GM12891 (cell line): ENCODE measurements at regions not wholly inside any gene's neighbourhood (a gene's known extent, or its start where the extent isn't known, plus 50 kb on each side); places are given as distances from the start of the nearest gene placed in this dataset.

Experiments used
- POLR2A ChIP-seq: IDR thresholded peaks from 2 replicates; pipeline ENCODE4 v1.6.1; 2011; ENCODE audit warnings: low read depth, low read length, control low read depth
- POLR2AphosphoS5 ChIP-seq: IDR thresholded peaks from 2 replicates; pipeline ENCODE4 v1.6.1; 2011; ENCODE audit warnings: low read depth, low read length, control low read depth
- POU2F2 ChIP-seq: IDR thresholded peaks from 2 replicates; pipeline ENCODE4 v1.6.1; 2011; ENCODE audit warnings: low read depth, mild to moderate bottlenecking, control low read depth, low read length, moderate library complexity
- TAF1 ChIP-seq: IDR thresholded peaks from 2 replicates; pipeline ENCODE4 v1.6.1; 2011; ENCODE audit warnings: low read depth, low read length, control low read depth

DNA sequence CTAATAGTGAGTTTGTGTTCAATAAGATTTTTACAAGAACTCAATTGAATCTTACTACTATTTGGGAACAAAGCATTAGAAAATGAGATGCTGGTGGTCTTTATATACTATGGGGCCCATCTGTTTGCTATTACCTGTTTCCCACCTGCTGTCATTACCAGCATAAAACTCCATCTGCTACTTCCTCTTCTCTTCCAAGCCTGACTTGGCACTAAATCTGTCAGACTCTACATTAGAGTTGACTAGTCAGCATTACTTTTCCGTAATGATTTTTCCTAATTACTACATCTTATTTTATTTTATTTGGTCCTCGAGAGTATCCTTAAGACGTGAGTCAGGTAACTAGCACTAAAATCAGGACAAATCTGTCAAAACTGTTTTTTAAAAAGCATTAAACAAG lies 68.1 kb upstream of the KRR1 start:
- TF ChIP-seq TAF1 (no peak), POLR2AphosphoS5 (no peak), POLR2A (no peak), POU2F2 (no peak)
